ENCODE measurements at regions not wholly inside any gene's neighbourhood (a gene's known extent, or its start where the extent isn't known, plus 50 kb on each side); places are given as distances from the start of the nearest gene placed in this dataset.
A peak's percentile ranks its signal among the peaks of the same experiment; 100 is the strongest.

GRCh38 chr1:14508613-14509012 is 89.9 kb upstream of the KAZN start:
- Histone ChIP-seq H2BK12ac (ENCODE audit: low read length) (no peak overlapping the region), H2BK15ac (ENCODE audit: low read length) (no peak overlapping the region), H4K8ac (ENCODE audit: low read depth, low read length) (no peak overlapping the region), H3K9me3 (replicated peaks in 1 of 2; ENCODE audit: control insufficient read depth in 2 of 2, insufficient read depth in 1 of 2, low read depth in 1 of 2, low read length in 2 of 2) (no peaks in the 10 kb centered on the region), H3K27ac (replicated peaks; ENCODE audit: low read length) (no peak overlapping the region), H3K4me2 (ENCODE audit: insufficient read depth, low read length, poor library complexity, severe bottlenecking) (no peak overlapping the region), H2AK5ac (ENCODE audit: low read depth, low read length) (no peak overlapping the region), H3K79me1 (ENCODE audit: low read depth, low read length) (no peaks in the 10 kb centered on the region), H3K14ac (ENCODE audit: low read length) (no peak overlapping the region), H3K27me3 (ENCODE audit: control insufficient read depth in 3 of 3, insufficient read depth in 3 of 3, low read depth in 1 of 3, low read length in 3 of 3) (no peaks in the 10 kb centered on the region), H3K18ac (ENCODE audit: low read length) (no peak overlapping the region), H2BK5ac (ENCODE audit: low read length) (no peak overlapping the region), H2AFZ (ENCODE audit: low read length) (no peak overlapping the region), H3K36me3 (replicated peaks in 1 of 2; ENCODE audit: control insufficient read depth in 2 of 2, insufficient read depth in 2 of 2, low read length in 2 of 2) (no peaks in the 10 kb centered on the region), H4K91ac (ENCODE audit: low read depth, low read length, poor library complexity) (no peak overlapping the region), H3K9ac (ENCODE audit: low read depth, low read length, poor library complexity) (no peak overlapping the region), H3K4me1 (ENCODE audit: control insufficient read depth in 2 of 2, insufficient read depth in 1 of 2, low read depth in 1 of 2, low read length in 2 of 2) (peaks cover 4 to 11% of the 10 kb centered on the region in 2 donors), H3K23ac (ENCODE audit: low read depth, low read length, poor library complexity) (no peak overlapping the region), H3K4me3 (ENCODE audit: low read length in 2 of 2) (no peak overlapping the region), H2BK120ac (ENCODE audit: low read depth, low read length) (no peak overlapping the region), H3K4ac (ENCODE audit: low read length) (no peak overlapping the region)
- no peak for DNase-seq (ENCODE audit: low spot score)
- WGBS, 2 donors (ENCODE audit: extremely low coverage in 2 of 2, insufficient read length in 2 of 2, insufficient replicate concordance in 1 of 2): no CpG with 5 or more reads among the region's 6 CpGs

DNA sequence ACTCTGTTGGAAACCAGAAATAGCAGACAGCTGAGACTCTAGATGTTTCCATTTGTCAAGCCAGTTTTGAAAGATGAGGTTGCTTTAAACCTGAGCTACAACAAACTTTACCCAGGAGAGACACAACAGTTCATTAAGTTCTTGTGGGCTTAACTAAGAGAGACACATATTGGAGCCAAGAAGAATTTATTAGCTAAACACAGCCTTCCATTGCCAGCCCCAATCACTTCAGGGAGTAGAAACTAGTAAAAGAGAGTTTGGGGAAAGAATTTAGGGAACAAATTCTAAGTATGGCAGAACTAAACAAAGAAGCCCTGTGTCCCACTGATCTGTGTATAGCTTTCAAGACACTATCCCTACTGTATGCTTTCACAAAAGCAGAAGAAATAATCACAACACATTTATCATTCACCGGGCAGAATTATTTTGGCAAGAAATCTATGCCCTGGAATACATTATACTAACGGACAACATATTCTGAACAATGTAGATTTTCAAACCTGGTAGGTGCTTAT is 87.3 kb upstream of the KAZN start:
- Histone ChIP-seq H2BK5ac (ENCODE audit: low read length) (no peak overlapping the region), H3K79me1 (ENCODE audit: low read depth, low read length) (no peaks in the 10 kb centered on the region), H3K27ac (replicated peaks; ENCODE audit: low read length) (no peak overlapping the region), H3K4ac (ENCODE audit: low read length) (no peak overlapping the region), H3K4me1 (ENCODE audit: control insufficient read depth in 2 of 2, insufficient read depth in 1 of 2, low read depth in 1 of 2, low read length in 2 of 2) (peaks cover 8% of the 10 kb centered on the region in 2 donors), H4K8ac (ENCODE audit: low read depth, low read length) (no peak overlapping the region), H3K27me3 (ENCODE audit: control insufficient read depth in 3 of 3, insufficient read depth in 3 of 3, low read depth in 1 of 3, low read length in 3 of 3) (no peaks in the 10 kb centered on the region), H3K36me3 (replicated peaks in 1 of 2; ENCODE audit: control insufficient read depth in 2 of 2, insufficient read depth in 2 of 2, low read length in 2 of 2) (no peaks in the 10 kb centered on the region), H3K9ac (ENCODE audit: low read depth, low read length, poor library complexity) (no peak overlapping the region), H2BK12ac (ENCODE audit: low read length) (no peak overlapping the region), H3K4me3 (ENCODE audit: low read length in 2 of 2) (no peak overlapping the region), H3K23ac (ENCODE audit: low read depth, low read length, poor library complexity) (no peak overlapping the region), H3K14ac (ENCODE audit: low read length) (no peak overlapping the region), H4K91ac (ENCODE audit: low read depth, low read length, poor library complexity) (no peak overlapping the region), H3K4me2 (ENCODE audit: insufficient read depth, low read length, poor library complexity, severe bottlenecking) (no peak overlapping the region), H3K9me3 (replicated peaks in 1 of 2; ENCODE audit: control insufficient read depth in 2 of 2, insufficient read depth in 1 of 2, low read depth in 1 of 2, low read length in 2 of 2) (no peaks in the 10 kb centered on the region), H2BK15ac (ENCODE audit: low read length) (no peak overlapping the region), H2BK120ac (ENCODE audit: low read depth, low read length) (no peak overlapping the region), H2AFZ (ENCODE audit: low read length) (no peak overlapping the region), H2AK5ac (ENCODE audit: low read depth, low read length) (no peak overlapping the region), H3K18ac (ENCODE audit: low read length) (no peak overlapping the region)
- no CpG with 5 or more reads among the region's 2 CpGs for WGBS, 2 donors (ENCODE audit: extremely low coverage in 2 of 2, insufficient read length in 2 of 2, insufficient replicate concordance in 1 of 2)
- DNase-seq (ENCODE audit: low spot score): no peak

DNA sequence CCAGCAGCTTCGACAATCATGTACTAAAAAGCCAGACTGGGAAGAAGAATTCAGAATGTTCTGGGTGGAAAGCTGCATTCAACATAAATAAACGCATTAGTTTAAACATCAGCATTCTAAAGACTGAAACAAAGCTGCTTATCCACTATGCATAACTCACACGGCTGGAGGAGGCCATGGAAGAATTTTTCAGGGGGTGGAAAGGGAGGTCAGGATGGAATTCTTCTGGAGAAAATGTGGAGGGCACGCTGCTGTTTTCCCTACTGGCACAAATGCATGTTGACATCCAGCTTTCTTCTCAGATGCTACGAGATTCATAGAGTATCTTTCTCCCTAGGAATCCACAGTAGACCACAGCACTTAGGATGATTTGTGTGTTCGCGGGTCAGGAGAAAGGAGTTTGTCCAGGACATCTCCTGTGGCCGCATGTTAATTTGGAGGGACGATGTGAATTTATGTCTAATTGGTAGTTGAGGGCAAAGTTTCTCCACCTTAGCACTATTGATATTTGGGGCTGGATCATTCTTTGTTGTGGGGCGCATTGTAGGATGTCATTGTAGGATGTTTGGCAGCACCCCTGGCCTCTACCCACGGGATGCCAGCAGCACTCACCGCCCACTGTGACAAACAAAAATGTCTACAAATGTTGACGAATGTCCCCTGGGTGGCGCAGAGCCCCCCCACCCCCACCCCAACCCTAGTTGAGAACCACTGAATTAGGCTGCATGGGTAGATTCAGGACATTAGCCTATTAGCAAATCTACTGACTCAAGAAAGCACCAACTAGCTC is 86.5 kb upstream of the KAZN start:
- Histone ChIP-seq H2AFZ (ENCODE audit: low read length) (peak overlapping the region; percentile 71), H2BK15ac (ENCODE audit: low read length) (no peak overlapping the region), H2BK5ac (ENCODE audit: low read length) (no peak overlapping the region), H4K8ac (ENCODE audit: low read depth, low read length) (no peak overlapping the region), H3K18ac (ENCODE audit: low read length) (no peak overlapping the region), H3K79me1 (ENCODE audit: low read depth, low read length) (no peaks in the 10 kb centered on the region), H3K9ac (ENCODE audit: low read depth, low read length, poor library complexity) (no peak overlapping the region), H3K4me3 (ENCODE audit: low read length in 2 of 2) (no peak overlapping the region), H3K27ac (replicated peaks; ENCODE audit: low read length) (no peak overlapping the region), H3K4me1 (ENCODE audit: control insufficient read depth in 2 of 2, insufficient read depth in 1 of 2, low read depth in 1 of 2, low read length in 2 of 2) (peaks cover 8% of the 10 kb centered on the region in 2 donors), H3K14ac (ENCODE audit: low read length) (no peak overlapping the region), H3K27me3 (ENCODE audit: control insufficient read depth in 3 of 3, insufficient read depth in 3 of 3, low read depth in 1 of 3, low read length in 3 of 3) (no peaks in the 10 kb centered on the region), H2AK5ac (ENCODE audit: low read depth, low read length) (no peak overlapping the region), H2BK120ac (ENCODE audit: low read depth, low read length) (no peak overlapping the region), H3K9me3 (replicated peaks in 1 of 2; ENCODE audit: control insufficient read depth in 2 of 2, insufficient read depth in 1 of 2, low read depth in 1 of 2, low read length in 2 of 2) (no peaks in the 10 kb centered on the region), H4K91ac (ENCODE audit: low read depth, low read length, poor library complexity) (no peak overlapping the region), H3K36me3 (replicated peaks in 1 of 2; ENCODE audit: control insufficient read depth in 2 of 2, insufficient read depth in 2 of 2, low read length in 2 of 2) (no peaks in the 10 kb centered on the region), H3K23ac (ENCODE audit: low read depth, low read length, poor library complexity) (no peak overlapping the region), H2BK12ac (ENCODE audit: low read length) (no peak overlapping the region), H3K4me2 (ENCODE audit: insufficient read depth, low read length, poor library complexity, severe bottlenecking) (no peak overlapping the region), H3K4ac (ENCODE audit: low read length) (no peak overlapping the region)
- no peak for DNase-seq (ENCODE audit: low spot score)
- no CpG with 5 or more reads among the region's 14 CpGs for WGBS, 2 donors (ENCODE audit: extremely low coverage in 2 of 2, insufficient read length in 2 of 2, insufficient replicate concordance in 1 of 2)

DNA sequence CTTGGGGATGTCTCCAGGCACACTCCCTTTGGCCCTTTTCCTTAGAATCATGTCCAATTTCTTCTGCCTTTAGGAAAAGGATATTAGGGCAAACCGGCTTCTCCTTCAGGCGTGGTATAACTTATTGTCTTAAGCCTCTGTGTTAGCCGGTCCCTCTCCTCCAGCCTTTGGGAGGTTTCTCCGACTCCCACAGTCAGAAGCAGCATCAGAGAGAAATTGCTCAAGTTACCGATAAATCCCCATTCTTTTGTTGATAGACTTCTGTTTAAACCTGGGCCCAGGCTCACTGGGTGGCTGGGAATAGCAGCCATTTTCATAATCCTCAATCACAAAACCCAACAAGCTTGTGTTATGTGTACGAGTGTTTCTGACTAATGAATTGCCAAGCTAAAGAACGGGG is 85.4 kb upstream of the KAZN start:
- no peak overlapping the region for H3K14ac ChIP-seq (ENCODE audit: low read length)
- H3K4ac ChIP-seq (ENCODE audit: low read length): no peak overlapping the region
- no peak overlapping the region for H3K9ac ChIP-seq (ENCODE audit: low read depth, low read length, poor library complexity)
- peaks cover 4 to 8% of the 10 kb centered on the region in 2 donors for H3K4me1 ChIP-seq (ENCODE audit: control insufficient read depth in 2 of 2, insufficient read depth in 1 of 2, low read depth in 1 of 2, low read length in 2 of 2)
- H3K4me2 ChIP-seq (ENCODE audit: insufficient read depth, low read length, poor library complexity, severe bottlenecking): no peak overlapping the region
- H3K79me1 ChIP-seq (ENCODE audit: low read depth, low read length): no peaks in the 10 kb centered on the region
- no peak overlapping the region for H2BK12ac ChIP-seq (ENCODE audit: low read length)
- H2BK5ac ChIP-seq (ENCODE audit: low read length): no peak overlapping the region
- H4K91ac ChIP-seq (ENCODE audit: low read depth, low read length, poor library complexity): no peak overlapping the region
- peak overlapping the region; percentile 71 for H2AFZ ChIP-seq (ENCODE audit: low read length)
- H3K27me3 ChIP-seq (ENCODE audit: control insufficient read depth in 3 of 3, insufficient read depth in 3 of 3, low read depth in 1 of 3, low read length in 3 of 3): no peaks in the 10 kb centered on the region
- H3K36me3 ChIP-seq (replicated peaks in 1 of 2; ENCODE audit: control insufficient read depth in 2 of 2, insufficient read depth in 2 of 2, low read length in 2 of 2): no peaks in the 10 kb centered on the region
- H3K4me3 ChIP-seq (ENCODE audit: low read length in 2 of 2): no peak overlapping the region
- H4K8ac ChIP-seq (ENCODE audit: low read depth, low read length): no peak overlapping the region
- H3K27ac ChIP-seq (replicated peaks; ENCODE audit: low read length): no peak overlapping the region
- no peaks in the 10 kb centered on the region for H3K9me3 ChIP-seq (replicated peaks in 1 of 2; ENCODE audit: control insufficient read depth in 2 of 2, insufficient read depth in 1 of 2, low read depth in 1 of 2, low read length in 2 of 2)
- DNase-seq (ENCODE audit: low spot score): no peak
- no peak overlapping the region for H2BK120ac ChIP-seq (ENCODE audit: low read depth, low read length)
- no peak overlapping the region for H3K23ac ChIP-seq (ENCODE audit: low read depth, low read length, poor library complexity)
- H3K18ac ChIP-seq (ENCODE audit: low read length): no peak overlapping the region
- no peak overlapping the region for H2AK5ac ChIP-seq (ENCODE audit: low read depth, low read length)
- no peak overlapping the region for H2BK15ac ChIP-seq (ENCODE audit: low read length)
- no CpG with 5 or more reads among the region's 7 CpGs for WGBS, 2 donors (ENCODE audit: extremely low coverage in 2 of 2, insufficient read length in 2 of 2, insufficient replicate concordance in 1 of 2)
